Stimulated activated CD8-positive, alpha-beta memory T cell treated with anti-CD3 and anti-CD28 coated beads, Interleukin-7, amount 100 ng/mL, for 4 hours (primary cell): ENCODE measurements at regions not wholly inside any gene's neighbourhood (a gene's known extent, or its start where the extent isn't known, plus 50 kb on each side); places are given as distances from the start of the nearest gene placed in this dataset.

ENCODE experiments used
- DNase-seq, 2 donors: peaks; one replicate each; pipeline ENCODE4 v3.0.0-alpha.2; 2020; ENCODE audit warnings: low read depth in 2 of 2

- DNase-seq, result no peak
Observed at GRCh38 chr10:124286621-124287020, 132.1 kb downstream of the OAT start.

- no peak for DNase-seq
Observed at GRCh38 chr10:124285587-124286527, 132.9 kb downstream of the OAT start.

- DNase-seq, result no peak
Observed at GRCh38 chr10:124283949-124284250, 134.8 kb downstream of the OAT start.

GRCh38 chr10:124283215-124283948, 135.3 kb downstream of the OAT start:
- DNase-seq, result no peak

GRCh38 chr10:124282326-124282725, 136.4 kb downstream of the OAT start:
- no peak for DNase-seq

GRCh38 chr10:124281666-124282065, 137.1 kb downstream of the OAT start:
- DNase-seq, result no peak

- no peak for DNase-seq
Observed at GRCh38 chr10:124280916-124281315, 137.8 kb downstream of the OAT start.

GRCh38 chr10:124279882-124280281, 138.8 kb downstream of the OAT start:
- DNase-seq, result no peak

GRCh38 chr10:124279298-124279697, 139.4 kb downstream of the OAT start:
- no peak for DNase-seq

- no peak for DNase-seq
Observed at GRCh38 chr10:124278356-124278755, 140.4 kb downstream of the OAT start.

GRCh38 chr10:124273141-124273540, 145.6 kb downstream of the OAT start:
- no peak for DNase-seq

- DNase-seq, result no peak
Observed at GRCh38 chr10:124271676-124272075, 147.0 kb downstream of the OAT start.

GRCh38 chr10:124270530-124271327, 148.0 kb downstream of the OAT start:
- no peak for DNase-seq

GRCh38 chr10:124268976-124269375, 149.7 kb downstream of the OAT start:
- DNase-seq, result no peak

GRCh38 chr10:124267911-124268549, 150.7 kb downstream of the OAT start:
- no peak for DNase-seq

- DNase-seq, result no peak
Observed at GRCh38 chr10:124267231-124267885, 151.4 kb downstream of the OAT start.

GRCh38 chr10:124266468-124267230, 152.1 kb downstream of the OAT start:
- DNase-seq, result no peak

- no peak for DNase-seq
Observed at GRCh38 chr10:124265776-124266467, 152.8 kb downstream of the OAT start.

- no peak for DNase-seq
Observed at GRCh38 chr10:124265391-124265745, 153.4 kb downstream of the OAT start.
